Fibroblast of lung (primary cell): ENCODE measurements at regions not wholly inside any gene's neighbourhood (a gene's known extent, or its start where the extent isn't known, plus 50 kb on each side); places are given as distances from the start of the nearest gene placed in this dataset.

Source experiments
- EZH2 ChIP-seq: IDR thresholded peaks from 2 replicates; pipeline ENCODE4 v1.5.1; 2012; ENCODE audit warnings: low read length, control low read depth, mild to moderate bottlenecking; ENCODE audit errors: missing control alignments
- TF ChIP-seq, protein P1 (sequence below), 2 donors: IDR thresholded peaks in 1 of 2; conservative IDR thresholded peaks in 1 of 2; 1 replicate in 1 of 2; 2 replicates in 1 of 2; pipeline ENCODE4 v1.5.1; 2011 to 2012; ENCODE audit warnings: low read length in 2 of 2, control low read depth in 1 of 2, inconsistent platforms in 1 of 2, low read depth in 1 of 2, mild to moderate bottlenecking in 1 of 2

DNA sequence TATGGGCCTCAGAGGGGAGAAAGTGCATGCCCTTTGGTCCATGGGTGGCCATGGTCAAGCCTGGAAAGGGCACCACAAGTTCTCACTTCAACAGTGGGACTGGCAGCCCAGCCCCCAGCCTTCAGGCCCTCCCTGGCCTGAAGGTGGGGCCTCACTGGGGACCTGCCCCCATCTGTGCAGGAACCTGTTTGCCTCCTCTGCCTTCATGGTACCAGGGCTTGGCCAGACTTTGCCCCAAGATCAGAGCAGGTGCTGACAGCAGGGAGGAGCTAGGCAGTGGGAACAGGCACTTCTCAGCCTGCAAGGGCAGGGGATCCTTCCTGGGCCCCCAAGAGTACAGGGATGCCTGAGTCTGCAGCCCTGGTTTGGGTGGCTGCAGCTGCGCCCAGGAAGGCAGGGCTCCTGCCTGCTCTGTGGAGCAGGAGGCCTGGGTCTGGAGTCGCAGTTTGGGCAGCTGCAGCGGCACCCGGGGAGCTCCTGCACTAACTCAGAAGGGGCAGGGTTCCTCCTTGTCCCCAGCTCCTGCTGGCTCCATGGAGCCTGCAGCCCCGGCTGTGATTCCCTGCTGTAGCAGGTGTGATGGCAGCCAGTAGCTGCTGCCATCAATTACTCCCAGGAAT, 460.1 kb upstream of the NCAM2 start:
- TF ChIP-seq, protein P1, sequence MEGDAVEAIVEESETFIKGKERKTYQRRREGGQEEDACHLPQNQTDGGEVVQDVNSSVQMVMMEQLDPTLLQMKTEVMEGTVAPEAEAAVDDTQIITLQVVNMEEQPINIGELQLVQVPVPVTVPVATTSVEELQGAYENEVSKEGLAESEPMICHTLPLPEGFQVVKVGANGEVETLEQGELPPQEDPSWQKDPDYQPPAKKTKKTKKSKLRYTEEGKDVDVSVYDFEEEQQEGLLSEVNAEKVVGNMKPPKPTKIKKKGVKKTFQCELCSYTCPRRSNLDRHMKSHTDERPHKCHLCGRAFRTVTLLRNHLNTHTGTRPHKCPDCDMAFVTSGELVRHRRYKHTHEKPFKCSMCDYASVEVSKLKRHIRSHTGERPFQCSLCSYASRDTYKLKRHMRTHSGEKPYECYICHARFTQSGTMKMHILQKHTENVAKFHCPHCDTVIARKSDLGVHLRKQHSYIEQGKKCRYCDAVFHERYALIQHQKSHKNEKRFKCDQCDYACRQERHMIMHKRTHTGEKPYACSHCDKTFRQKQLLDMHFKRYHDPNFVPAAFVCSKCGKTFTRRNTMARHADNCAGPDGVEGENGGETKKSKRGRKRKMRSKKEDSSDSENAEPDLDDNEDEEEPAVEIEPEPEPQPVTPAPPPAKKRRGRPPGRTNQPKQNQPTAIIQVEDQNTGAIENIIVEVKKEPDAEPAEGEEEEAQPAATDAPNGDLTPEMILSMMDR (conservative IDR thresholded peaks at IDR 0.05 in 1 of 2, IDR thresholded peaks at IDR 0.05 in 1 of 2; ENCODE audit: low read depth in 1 of 2, low read length in 2 of 2), result no peak
- no peak for TF ChIP-seq EZH2
